ENCODE measurements at regions not wholly inside any gene's neighbourhood (a gene's known extent, or its start where the extent isn't known, plus 50 kb on each side); places are given as distances from the start of the nearest gene placed in this dataset.

DNA sequence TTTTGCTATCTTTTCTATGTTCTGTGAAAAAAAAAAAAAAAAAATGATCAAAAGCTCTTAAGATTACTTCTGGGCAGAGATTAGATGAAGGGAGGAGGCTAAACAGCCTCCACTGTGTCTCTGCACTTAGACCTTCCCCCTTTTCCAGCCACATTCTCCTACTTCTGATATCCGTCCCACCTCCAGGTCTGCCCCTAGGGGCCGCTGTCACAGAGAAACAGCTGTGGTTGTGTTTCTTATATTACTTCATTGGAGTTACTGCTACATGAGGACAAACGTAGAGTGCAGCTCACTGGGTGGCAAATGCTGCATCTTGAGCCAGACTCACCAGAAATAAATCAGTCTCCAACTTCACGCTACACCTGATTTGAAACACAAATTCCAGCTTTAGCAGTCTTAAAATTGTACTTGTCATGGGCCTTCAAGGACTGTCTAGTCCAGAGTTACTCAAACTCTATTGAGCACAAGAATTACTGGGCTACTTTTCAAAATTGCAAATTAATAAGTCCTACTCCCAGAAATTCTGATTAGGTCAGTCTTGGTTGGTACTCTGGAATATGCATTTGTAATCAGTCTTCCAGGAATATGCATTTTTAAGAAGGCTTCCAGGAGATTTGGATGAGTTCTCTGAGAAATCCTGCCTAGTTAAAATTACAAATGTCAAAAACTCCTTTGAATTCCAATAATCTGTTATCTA lies 125.2 kb upstream of the PTBP2 start:
- TF ChIP-seq CTCF (IDR thresholded peaks at IDR 0.05) = peak; percentile 78
- no peak for TF ChIP-seq ZFX (IDR thresholded peaks at IDR 0.05; ENCODE audit: borderline replicate concordance)
